WTC11 (cell line): ENCODE measurements at regions not wholly inside any gene's neighbourhood (a gene's known extent, or its start where the extent isn't known, plus 50 kb on each side); places are given as distances from the start of the nearest gene placed in this dataset.

Experiments used
- ATAC-seq: fragments of 200-7000 bp; cut with Tn5 transposase; 2 replicates; pipeline ENCODE4 v1.10.0; 2021; ENCODE audit warnings: mild to moderate bottlenecking, moderate library complexity
- CTCF ChIA-PET: fragments of 300-600 bp; sonication (Branson Sonifier 250); formaldehyde crosslinking; loops from one replicate; lab custom pipeline; 2021; ENCODE audit warnings: antibody characterized with exemption; lab: Charles Lee
- POLR2A ChIA-PET: fragments of 350-600 bp; sonication (Branson Sonifier 250); formaldehyde crosslinking; loops from one replicate; lab custom pipeline; 2021; ENCODE audit warnings: antibody characterized with exemption; lab: Charles Lee
- DNase-seq: peaks from one replicate; pipeline ENCODE4 v3.0.0; 2021; ENCODE audit warnings: low spot score
- H3K27ac Mint-ChIP-seq: 2 replicates; pipeline ENCODE4 v1.8.0; 2021; ENCODE audit warnings: mixed read lengths
- H3K27me3 Mint-ChIP-seq: 2 replicates; pipeline ENCODE4 v1.8.0; 2021; ENCODE audit warnings: low read depth, mild to moderate bottlenecking, moderate library complexity, mixed read lengths
- H3K36me3 Mint-ChIP-seq: 2 replicates; pipeline ENCODE4 v1.8.0; 2021; ENCODE audit warnings: mixed read lengths
- H3K4me1 Mint-ChIP-seq: 2 replicates; pipeline ENCODE4 v1.8.0; 2022; ENCODE audit warnings: mixed read lengths
- H3K4me3 Mint-ChIP-seq: 2 replicates; pipeline ENCODE4 v1.8.0; 2021; ENCODE audit warnings: mild to moderate bottlenecking, moderate library complexity, mixed read lengths
- H3K9me3 Mint-ChIP-seq: 2 replicates; pipeline ENCODE4 v1.8.0; 2021; ENCODE audit warnings: mixed read lengths
- AFF4 ChIP-seq: sonication (generic); formaldehyde crosslinking; IDR thresholded peaks from 2 replicates; pipeline ENCODE4 v1.8.1; 2023; ENCODE audit warnings: mild to moderate bottlenecking, missing genetic modification reagents, borderline replicate concordance
- CBFB ChIP-seq: sonication (generic); formaldehyde crosslinking; IDR thresholded peaks from 2 replicates; pipeline ENCODE4 v1.8.1; 2022; ENCODE audit warnings: mild to moderate bottlenecking, low read depth, missing genetic modification reagents
- CDX4 ChIP-seq: fragments of 250-450 bp; sonication (Bioruptor Pico); IDR thresholded peaks from 2 replicates; pipeline ENCODE4 v1.9.0; 2021; ENCODE audit warnings: moderate library complexity, mild to moderate bottlenecking, inconsistent platforms, borderline replicate concordance
- CREB1 ChIP-seq: sonication (generic); formaldehyde crosslinking; IDR thresholded peaks from 2 replicates; pipeline ENCODE4 v1.8.0; 2023; ENCODE audit warnings: mild to moderate bottlenecking, missing genetic modification reagents
- ERG ChIP-seq: fragments of 250-450 bp; sonication (Bioruptor Pico); IDR thresholded peaks from 2 replicates; pipeline ENCODE4 v1.8.0; 2021; ENCODE audit warnings: mild to moderate bottlenecking
- FOXK1 ChIP-seq: sonication (generic); formaldehyde crosslinking; IDR thresholded peaks from 2 replicates; pipeline ENCODE4 v1.8.0; 2022; ENCODE audit warnings: mild to moderate bottlenecking, moderate library complexity, missing genetic modification reagents
- HMGA2 ChIP-seq: fragments of 250-450 bp; sonication (Bioruptor Pico); IDR thresholded peaks from 2 replicates; pipeline ENCODE4 v1.4.0; 2021; ENCODE audit warnings: mild to moderate bottlenecking, moderate library complexity
- MAX ChIP-seq: sonication (generic); formaldehyde crosslinking; IDR thresholded peaks from 2 replicates; pipeline ENCODE4 v1.8.0; 2022; ENCODE audit warnings: mild to moderate bottlenecking, missing genetic modification reagents
- MXD4 ChIP-seq: fragments of 250-450 bp; sonication (Bioruptor Pico); IDR thresholded peaks from 2 replicates; pipeline ENCODE4 v1.8.0; 2021; ENCODE audit warnings: mild to moderate bottlenecking, moderate library complexity, borderline replicate concordance
- SMAD4 ChIP-seq: sonication (generic); formaldehyde crosslinking; IDR thresholded peaks from 2 replicates; pipeline ENCODE4 v1.8.0; 2022; ENCODE audit warnings: mild to moderate bottlenecking, missing genetic modification reagents
- SOX15 ChIP-seq: fragments of 250-450 bp; sonication (Bioruptor Pico); IDR thresholded peaks from 2 replicates; pipeline ENCODE4 v1.9.0; 2021; ENCODE audit warnings: mild to moderate bottlenecking
- TEAD1 ChIP-seq: sonication (generic); formaldehyde crosslinking; IDR thresholded peaks from 2 replicates; pipeline ENCODE4 v1.8.0; 2022; ENCODE audit warnings: mild to moderate bottlenecking, missing genetic modification reagents
- TEAD4 ChIP-seq: sonication (generic); formaldehyde crosslinking; IDR thresholded peaks from 2 replicates; pipeline ENCODE4 v1.8.0; 2022; ENCODE audit warnings: mild to moderate bottlenecking, missing genetic modification reagents
- USF2 ChIP-seq: sonication (generic); formaldehyde crosslinking; IDR thresholded peaks from 2 replicates; pipeline ENCODE4 v1.8.1; 2023; ENCODE audit warnings: mild to moderate bottlenecking, missing genetic modification reagents, moderate library complexity
- ZNF416 ChIP-seq: fragments of 250-450 bp; sonication (Bioruptor Pico); IDR thresholded peaks from 2 replicates; pipeline ENCODE4 v1.9.0; 2021; ENCODE audit warnings: mild to moderate bottlenecking, inconsistent platforms

GRCh38 chr6:167698540-167698939 is 128.2 kb upstream of the AFDN start (continued):
- TF ChIP-seq USF2 (CRISPR knock-in tag): no peak

GRCh38 chr6:167699141-167699931 is 127.4 kb upstream of the AFDN start:
- POLR2A ChIA-PET: interaction anchor here (1.2 kb wide), 1 partner anchor 20 kb away, joined by 4 read pairs; no protein-coding TSS in a partner anchor
- Mint-ChIP-seq H3K27ac (0 out of 2 replicates have a peak overlapping the region, but pooled peaks have one; percentile 12), H3K4me3 (no peak overlapping the region), H3K36me3 (no peaks in the 10 kb centered on the region), H3K27me3 (no peaks in the 10 kb centered on the region), H3K4me1 (peaks cover 20% of the 10 kb centered on the region), H3K9me3 (peaks cover 3% of the 10 kb centered on the region)
- CTCF ChIA-PET: interaction anchor here (0.6 to 1.2 kb wide), 2 partner anchors 44 to 144 kb away, joined by 3 read pairs; no protein-coding TSS in a partner anchor
- ATAC-seq (peak; percentile 58), DNase-seq (no peak)
- no peak for TF ChIP-seq SMAD4 (CRISPR knock-in tag)
- TF ChIP-seq ERG (CRISPR knock-in tag): no peak
- TF ChIP-seq TEAD1 (CRISPR knock-in tag): no peak
- no peak for TF ChIP-seq TEAD4 (CRISPR knock-in tag)
- TF ChIP-seq CBFB (CRISPR knock-in tag): no peak
- TF ChIP-seq ZNF416: no peak
- no peak for TF ChIP-seq SOX15 (CRISPR knock-in tag)
- TF ChIP-seq AFF4: no peak
- no peak for TF ChIP-seq MAX (CRISPR knock-in tag)
- TF ChIP-seq CDX4 (CRISPR knock-in tag): no peak

GRCh38 chr6:167700199-167700598 is 126.5 kb upstream of the AFDN start:
- Mint-ChIP-seq H3K4me1 (peaks cover 20% of the 10 kb centered on the region), H3K27ac (no peak overlapping the region), H3K36me3 (no peaks in the 10 kb centered on the region), H3K27me3 (no peaks in the 10 kb centered on the region), H3K4me3 (no peak overlapping the region), H3K9me3 (no peaks in the 10 kb centered on the region)
- CTCF ChIA-PET: interaction anchor here (1.2 kb wide), 1 partner anchor 43 kb away, joined by 3 read pairs; no protein-coding TSS in a partner anchor
- TF ChIP-seq HMGA2 (no peak), FOXK1 (no peak), CREB1 (no peak), MXD4 (no peak)
- no peak for ATAC-seq
- DNase-seq: no peak
- POLR2A ChIA-PET: no interaction called here
